AG09309 (cell line): ENCODE measurements at regions not wholly inside any gene's neighbourhood (a gene's known extent, or its start where the extent isn't known, plus 50 kb on each side); places are given as distances from the start of the nearest gene placed in this dataset.
"Not testable (repeated sequence)": the region's sequence is repeated elsewhere in the genome, so short reads cannot be mapped to it uniquely, and the experiment has no call there.

Source experiments
- DNase-seq: peaks from one replicate; pipeline ENCODE4 v3.0.0-alpha.2; 2010; ENCODE audit warnings: low read depth
- H3K4me3 ChIP-seq: 2 replicates; pipeline ENCODE4 v1.5.1; 2011; ENCODE audit warnings: mild to moderate bottlenecking, low read depth, low read length, moderate library complexity; ENCODE audit not compliant: control insufficient read depth
- CTCF ChIP-seq: IDR thresholded peaks from 2 replicates; pipeline ENCODE4 v1.5.1; 2011; ENCODE audit warnings: mild to moderate bottlenecking, low read depth, low read length, inconsistent platforms; ENCODE audit not compliant: insufficient read depth, control insufficient read depth; ENCODE audit errors: missing control alignments

GRCh38 chr16:61105544-61105943 lies 930.7 kb downstream of the CDH8 start:
- no peak for DNase-seq
- TF ChIP-seq CTCF = no peak
- H3K4me3 ChIP-seq = no peak overlapping the region

GRCh38 chr16:61098505-61098904 lies 937.7 kb downstream of the CDH8 start:
- TF ChIP-seq CTCF = no peak
- H3K4me3 ChIP-seq = no peak overlapping the region
- no peak for DNase-seq

GRCh38 chr16:61091300-61091699 lies 944.9 kb downstream of the CDH8 start:
- not testable (repeated sequence) for H3K4me3 ChIP-seq, DNase-seq

GRCh38 chr16:61083711-61084110 lies 952.5 kb downstream of the CDH8 start:
- no peak for TF ChIP-seq CTCF
- H3K4me3 ChIP-seq = no peak overlapping the region
- DNase-seq = no peak

- no peak for DNase-seq
- H3K4me3 ChIP-seq = no peak overlapping the region
- no peak for TF ChIP-seq CTCF
These were observed 961.9 kb downstream of the CDH8 start for GRCh38 chr16:61074324-61074723.

GRCh38 chr16:61057635-61058034 lies 978.6 kb downstream of the CDH8 start:
- no peak for DNase-seq
- H3K4me3 ChIP-seq = no peak overlapping the region
- TF ChIP-seq CTCF = no peak

GRCh38 chr16:61050547-61050946 lies 985.7 kb downstream of the CDH8 start:
- DNase-seq = no peak
- no peak overlapping the region for H3K4me3 ChIP-seq
- TF ChIP-seq CTCF = no peak

GRCh38 chr16:61045931-61046330 lies 990.3 kb downstream of the CDH8 start:
- no peak for TF ChIP-seq CTCF
- no peak overlapping the region for H3K4me3 ChIP-seq
- no peak for DNase-seq
